Cardiac muscle cell (in vitro differentiated cells and primary cell): ENCODE measurements at regions not wholly inside any gene's neighbourhood (a gene's known extent, or its start where the extent isn't known, plus 50 kb on each side); places are given as distances from the start of the nearest gene placed in this dataset.
A peak's percentile ranks its signal among the peaks of the same experiment; 100 is the strongest.

Experiments used
- DNase-seq, 2 donors: peaks; one replicate each; pipeline versions ENCODE4 v3.0.0 to v3.0.0-alpha.2; 2010 to 2017; ENCODE audit warnings: low read depth in 1 of 2, low spot score in 1 of 2
- H3K27ac ChIP-seq: fragments of 200-600 bp; sonication (generic); 2 replicates; pipeline ENCODE4 v1.5.1; 2016
- H3K27me3 ChIP-seq: fragments of 200-600 bp; sonication (generic); 2 replicates; pipeline ENCODE4 v1.6.0; 2016; ENCODE audit warnings: control low read depth
- H3K36me3 ChIP-seq: fragments of 200-600 bp; sonication (generic); 2 replicates; pipeline ENCODE4 v1.5.1; 2016; ENCODE audit warnings: control low read depth
- H3K4me1 ChIP-seq: fragments of 200-600 bp; sonication (generic); 2 replicates; pipeline ENCODE4 v1.8.1; 2017; ENCODE audit warnings: low read depth, mild to moderate bottlenecking, mixed run types
- H3K4me3 ChIP-seq: fragments of 200-600 bp; sonication (generic); 2 replicates; pipeline ENCODE4 v1.5.1; 2016; ENCODE audit warnings: mild to moderate bottlenecking
- H3K9me3 ChIP-seq: fragments of 200-600 bp; sonication (generic); 2 replicates; pipeline ENCODE4 v1.5.1; 2017; ENCODE audit warnings: low read depth, mild to moderate bottlenecking, control low read depth
- CTCF ChIP-seq: IDR thresholded peaks from 2 replicates; pipeline ENCODE4 v1.5.1; 2012; ENCODE audit warnings: low read depth, mild to moderate bottlenecking, low read length

- no peaks in the 10 kb centered on the region for H3K9me3 ChIP-seq
- TF ChIP-seq CTCF, result no peak
- H3K4me1 ChIP-seq, result no peaks in the 10 kb centered on the region
- H3K27me3 ChIP-seq, result no peaks in the 10 kb centered on the region
- H3K4me3 ChIP-seq, result no peak overlapping the region
- peak in 1 of 2 donors; percentile 32 for DNase-seq
- no peak overlapping the region for H3K27ac ChIP-seq
- no peaks in the 10 kb centered on the region for H3K36me3 ChIP-seq
Observed at GRCh38 chr17:54085020-54085419, 262.3 kb downstream of the KIF2B start.

- Histone ChIP-seq H3K27ac (no peak overlapping the region), H3K4me3 (no peak overlapping the region), H3K4me1 (no peaks in the 10 kb centered on the region), H3K9me3 (no peaks in the 10 kb centered on the region), H3K36me3 (no peaks in the 10 kb centered on the region), H3K27me3 (no peaks in the 10 kb centered on the region)
- DNase-seq, result peak; percentile 9 to 21
- TF ChIP-seq CTCF, result no peak
Observed at GRCh38 chr17:54085934-54086333, 263.2 kb downstream of the KIF2B start.

- TF ChIP-seq CTCF, result no peak
- no peak overlapping the region for H3K27ac ChIP-seq
- no peaks in the 10 kb centered on the region for H3K4me1 ChIP-seq
Observed at GRCh38 chr17:54096216-54096615, 273.5 kb downstream of the KIF2B start.

GRCh38 chr17:54099221-54099620, 276.5 kb downstream of the KIF2B start:
- TF ChIP-seq CTCF, result no peak
- no peaks in the 10 kb centered on the region for H3K9me3 ChIP-seq
- H3K4me3 ChIP-seq, result no peak overlapping the region
- no peaks in the 10 kb centered on the region for H3K27me3 ChIP-seq
- H3K4me1 ChIP-seq, result no peaks in the 10 kb centered on the region
- no peaks in the 10 kb centered on the region for H3K36me3 ChIP-seq
- DNase-seq, result no peak
- H3K27ac ChIP-seq, result no peak overlapping the region

More at GRCh38 chr17:54096216-54096615, 273.5 kb downstream of the KIF2B start:
- H3K4me3 ChIP-seq, result no peak overlapping the region
- H3K9me3 ChIP-seq, result no peaks in the 10 kb centered on the region
- DNase-seq, result no peak
- no peaks in the 10 kb centered on the region for H3K27me3 ChIP-seq
- H3K36me3 ChIP-seq, result no peaks in the 10 kb centered on the region

- H3K4me3 ChIP-seq, result no peak overlapping the region
- TF ChIP-seq CTCF, result no peak
- H3K27ac ChIP-seq, result no peak overlapping the region
- H3K36me3 ChIP-seq, result no peaks in the 10 kb centered on the region
- H3K9me3 ChIP-seq, result no peaks in the 10 kb centered on the region
- DNase-seq, result no peak
- no peaks in the 10 kb centered on the region for H3K4me1 ChIP-seq
- no peaks in the 10 kb centered on the region for H3K27me3 ChIP-seq
Observed at GRCh38 chr17:54102246-54102645, 279.5 kb downstream of the KIF2B start.

- no peaks in the 10 kb centered on the region for H3K36me3 ChIP-seq
- DNase-seq, result no peak
- no peak overlapping the region for H3K27ac ChIP-seq
- TF ChIP-seq CTCF, result no peak
- H3K27me3 ChIP-seq, result no peaks in the 10 kb centered on the region
- H3K4me1 ChIP-seq, result no peaks in the 10 kb centered on the region
- H3K9me3 ChIP-seq, result no peaks in the 10 kb centered on the region
- no peak overlapping the region for H3K4me3 ChIP-seq
Observed at GRCh38 chr17:54111576-54111975, 288.8 kb downstream of the KIF2B start.
